K562 (cell line): ENCODE measurements at regions not wholly inside any gene's neighbourhood (a gene's known extent, or its start where the extent isn't known, plus 50 kb on each side); places are given as distances from the start of the nearest gene placed in this dataset.

Experiments
- ATAC-seq: fragments of 200-7000 bp; cut with Tn5 transposase; 3 replicates; pipeline ENCODE4 v1.9.1; 2020; ENCODE audit warnings: moderate library complexity
- BruUV-seq: library from RNA; stranded (reverse); fragments of 400-500 nt; replicated peaks from 2 replicates; lab custom pipeline; 2021; lab: Mats Ljungman, UMichigan
- CTCF ChIA-PET: fragments of 300-600 bp; formaldehyde crosslinking; extraction: SDS; loops from one replicate; lab custom pipeline; 2021; ENCODE audit warnings: low intra/inter-chr PET ratio; lab: Yijun Ruan, JAX
- POLR2A ChIA-PET: fragments of 300-600, 350-650 bp; sonication (Branson Sonifier 250); formaldehyde crosslinking; extraction: SDS; loops from one replicate; lab custom pipeline; 2021; ENCODE audit warnings: antibody characterized with exemption, inconsistent platforms; lab: Yijun Ruan, JAX
- DNase-seq, 4 experiments: peaks; one replicate each; pipeline versions ENCODE4 v3.0.0 to v3.0.0-alpha.2; 2011 to 2018; ENCODE audit warnings: low spot score in 3 of 4, mixed read lengths in 3 of 4; ENCODE audit errors: extremely low read depth in 1 of 4
- FAIRE-seq: peaks from 2 replicates; lab custom pipeline; 2011; peaks lifted over from hg19 to GRCh38; lab: Jason Lieb, UNC
- H2AFZ ChIP-seq: 2 replicates; pipeline ENCODE4 v1.6.0; 2011; ENCODE audit warnings: low read depth, low read length, control low read depth, inconsistent platforms
- H3K27ac ChIP-seq: fragments of 200-600 bp; 3 replicates; pipeline ENCODE4 v1.8.0; 2011; ENCODE audit warnings: low read depth, mild to moderate bottlenecking, control low read depth, inconsistent platforms, low read length, moderate library complexity, mixed read lengths; ENCODE audit errors: extremely low read depth
- H3K27me3 ChIP-seq, 2 experiments: fragments of 300-600 bp in 1 of 2; 2 replicates in 1 of 2; 3 replicates in 1 of 2; pipeline versions ENCODE4 v1.6.0 to v1.8.0; 2011; ENCODE audit warnings: inconsistent platforms in 2 of 2, low read length in 2 of 2, mild to moderate bottlenecking in 1 of 2, mixed read lengths in 1 of 2, moderate library complexity in 1 of 2; ENCODE audit not compliant: control insufficient read depth in 2 of 2, insufficient read depth in 2 of 2
- H3K36me3 ChIP-seq: fragments of 300-600 bp; 3 replicates; pipeline ENCODE4 v1.8.0; 2011; ENCODE audit warnings: mild to moderate bottlenecking, low read length, inconsistent platforms; ENCODE audit not compliant: control insufficient read depth, insufficient read depth
- H3K4me1 ChIP-seq, 2 experiments: fragments of 200-600 bp in 1 of 2; replicated peaks in 1 of 2; 2 replicates in 1 of 2; 3 replicates in 1 of 2; pipeline versions ENCODE4 v1.5.1 to v1.8.0; 2011; ENCODE audit warnings: inconsistent platforms in 2 of 2, low read length in 2 of 2, mild to moderate bottlenecking in 1 of 2, mixed read lengths in 1 of 2, moderate library complexity in 1 of 2; ENCODE audit not compliant: control insufficient read depth in 2 of 2, insufficient read depth in 2 of 2
- H3K4me2 ChIP-seq: 2 replicates; pipeline ENCODE4 v1.6.1; 2011; ENCODE audit warnings: low read length, control low read depth, inconsistent platforms, mixed read lengths; ENCODE audit not compliant: insufficient read depth
- H3K4me3 ChIP-seq: fragments of 200-600 bp; sonication (generic), shearing (Covaris generic); 2 replicates; pipeline ENCODE4 v1.5.1; 2016; ENCODE audit warnings: control low read depth, inconsistent platforms
- H3K79me2 ChIP-seq: fragments of 200-600 bp; 3 replicates; pipeline ENCODE4 v1.8.0; 2011; ENCODE audit warnings: low read length, inconsistent platforms; ENCODE audit not compliant: control insufficient read depth, insufficient read depth
- H3K9ac ChIP-seq, 2 experiments: 2 replicates each; pipeline versions ENCODE4 v1.6.0 to v1.6.1; 2011; ENCODE audit warnings: low read depth in 2 of 2, low read length in 2 of 2, control low read depth in 1 of 2, inconsistent platforms in 1 of 2, mild to moderate bottlenecking in 1 of 2, mixed read lengths in 1 of 2; ENCODE audit not compliant: insufficient read depth in 1 of 2
- H3K9me1 ChIP-seq: one replicate; pipeline ENCODE4 v1.6.0; 2011; ENCODE audit warnings: inconsistent platforms, mild to moderate bottlenecking, low read length, moderate library complexity; ENCODE audit not compliant: control insufficient read depth, insufficient read depth
- H3K9me3 ChIP-seq: replicated peaks from 2 replicates; pipeline ENCODE4 v1.5.1; 2011; ENCODE audit warnings: low read depth, low read length, inconsistent platforms; ENCODE audit not compliant: control insufficient read depth, insufficient read depth
- H4K20me1 ChIP-seq: replicated peaks from 2 replicates; pipeline ENCODE4 v1.6.1; 2011; ENCODE audit warnings: low read length, inconsistent platforms, mixed read lengths; ENCODE audit not compliant: control insufficient read depth, insufficient read depth
- CEBPZ ChIP-seq: fragments of 150-350 bp; IDR thresholded peaks from 2 replicates; pipeline ENCODE4 v1.6.1; 2014; ENCODE audit warnings: low read depth, mild to moderate bottlenecking, low read length, borderline replicate concordance
- CTBP1 ChIP-seq: fragments of 450-650 bp; IDR thresholded peaks from 2 replicates; pipeline ENCODE4 v1.6.1; 2016; ENCODE audit warnings: borderline replicate concordance
- ETV1 ChIP-seq: fragments of 450-650 bp; conservative IDR thresholded peaks from 2 replicates; pipeline ENCODE4 v1.6.1; 2016; ENCODE audit warnings: missing genetic modification characterization, control low read depth, low read depth, missing compliant biosample characterization
- ETV6 ChIP-seq, 3 experiments: fragments of 150-350 bp in 1 of 3; sonication (generic) in 1 of 3; formaldehyde crosslinking in 1 of 3; IDR thresholded peaks; 2 replicates each; pipeline versions ENCODE4 v1.6.1 to v1.8.0; 2014 to 2022; ENCODE audit warnings: borderline replicate concordance in 2 of 3, low read depth in 2 of 3, antibody characterized with exemption in 1 of 3, low read length in 1 of 3, mild to moderate bottlenecking in 1 of 3, missing genetic modification reagents in 1 of 3
- FOXK1 ChIP-seq: sonication (generic); formaldehyde crosslinking; IDR thresholded peaks from 2 replicates; pipeline ENCODE4 v1.8.0; 2022; ENCODE audit warnings: missing genetic modification reagents, mild to moderate bottlenecking, borderline replicate concordance
- GATA2 ChIP-seq: sonication (generic); formaldehyde crosslinking; IDR thresholded peaks from 2 replicates; pipeline ENCODE4 v1.4.0; 2020; ENCODE audit warnings: mild to moderate bottlenecking, missing genetic modification reagents
- MAZ ChIP-seq, 2 experiments: fragments of 450-650 bp in 1 of 2; sonication (generic) in 1 of 2; formaldehyde crosslinking; IDR thresholded peaks in 1 of 2; conservative IDR thresholded peaks in 1 of 2; 2 replicates each; pipeline versions ENCODE4 v1.4.0 to v1.5.0; 2020; ENCODE audit warnings: mild to moderate bottlenecking in 1 of 2, missing genetic modification reagents in 1 of 2
- NFIC ChIP-seq: fragments of 450-650 bp; IDR thresholded peaks from 2 replicates; pipeline ENCODE4 v1.6.1; 2017; ENCODE audit warnings: mild to moderate bottlenecking, inconsistent platforms
- NRF1 ChIP-seq, 2 experiments: fragments of 450-650 bp; IDR thresholded peaks in 1 of 2; conservative IDR thresholded peaks in 1 of 2; 2 replicates each; pipeline ENCODE4 v1.6.1; 2014; ENCODE audit warnings: mild to moderate bottlenecking in 2 of 2
- RBFOX2 ChIP-seq: fragments of 200-400 bp; formaldehyde crosslinking; IDR thresholded peaks from 2 replicates; pipeline ENCODE4 v1.6.1; 2017; ENCODE audit warnings: low read depth, mild to moderate bottlenecking, low read length, moderate library complexity
- SMAD4 ChIP-seq: fragments of 250-450 bp; sonication (Bioruptor Pico); conservative IDR thresholded peaks from 2 replicates; pipeline ENCODE4 v1.8.0; 2021; ENCODE audit warnings: inconsistent platforms, mild to moderate bottlenecking, moderate library complexity
- SMARCE1 ChIP-seq: fragments of 450-650 bp; IDR thresholded peaks from 2 replicates; pipeline ENCODE4 v1.7.1; 2016; ENCODE audit warnings: mild to moderate bottlenecking
- ZNF134 ChIP-seq: fragments of 250-450 bp; sonication (Bioruptor Pico); conservative IDR thresholded peaks from 2 replicates; pipeline ENCODE4 v1.4.0; 2020
- ZNF408 ChIP-seq: fragments of 250-450 bp; sonication (Bioruptor Pico); IDR thresholded peaks from 2 replicates; pipeline ENCODE4 v1.4.0; 2020; ENCODE audit warnings: low read depth, mild to moderate bottlenecking, moderate library complexity
- ZNF445 ChIP-seq: fragments of 250-450 bp; sonication (Bioruptor Pico); IDR thresholded peaks from 2 replicates; pipeline ENCODE4 v1.4.0; 2020; ENCODE audit warnings: low read depth, mild to moderate bottlenecking, moderate library complexity
- ZNF449 ChIP-seq: fragments of 250-450 bp; sonication (Bioruptor Pico); IDR thresholded peaks from 2 replicates; pipeline ENCODE4 v1.8.0; 2022; ENCODE audit warnings: moderate library complexity, mild to moderate bottlenecking, inconsistent platforms
- WGBS: fragments of 100-300 bp; shearing (Covaris generic); methylation state at CpG from one replicate; pipeline ENCODE4 v1.1.6; 2016; ENCODE audit warnings: low coverage, mixed read lengths; ENCODE audit not compliant: insufficient coverage; ENCODE audit errors: missing lambda C conversion rate; 5-methylcytosine and 5-hydroxymethylcytosine counted together
- in situ Hi-C: fragments of 300-500 bp; cut with MboI; formaldehyde crosslinking; loops from 4 replicates; pipeline ENCODE4 v1.15.0; 2018; ENCODE audit warnings: inconsistent platforms, mixed read lengths
- intact Hi-C: fragments of 100-400 bp; cut with micrococcal nuclease; formaldehyde crosslinking; loops from 2 replicates; pipeline ENCODE4 v1.14.2; 2022

GRCh38 chr19:5290336-5291262 is 50.0 kb downstream of the PTPRS start:
- Histone ChIP-seq H3K27ac (no peak overlapping the region), H3K9me1 (no peaks in the 10 kb centered on the region), H2AFZ (0 out of 2 replicates have a peak overlapping the region, but pooled peaks have one; percentile 11), H3K27me3 (peaks cover 0 to 9% of the 10 kb centered on the region in 2 experiments; a peak in 1 of 5 replicates), H3K79me2 (peaks cover 23% of the 10 kb centered on the region), H3K9me3 (no peaks in the 10 kb centered on the region), H3K4me3 (no peak overlapping the region), H3K9ac (peak overlapping the region in 1 of 2 experiments; percentile 88; a peak in 2 of 4 replicates), H3K4me1 (peaks cover 22 to 67% of the 10 kb centered on the region in 2 experiments), H3K4me2 (peak overlapping the region; percentile 17; the same call in 1 of the 2 replicates), H4K20me1 (peaks cover 18% of the 10 kb centered on the region; the same call in 1 of the 2 replicates), H3K36me3 (peaks cover 5% of the 10 kb centered on the region; the same call in 2 of the 3 replicates)
- POLR2A ChIA-PET: no interaction called here
- intact Hi-C loops: no loop called here
- CTCF ChIA-PET: no interaction called here
- peak; percentile 75 for FAIRE-seq
- 57% methylated on average over 25 of the region's 29 CpGs for WGBS
- BruUV-seq: no TSS peak
- in situ Hi-C loops: no loop called here
- peak; percentile 47 to 65 (median 58) for DNase-seq
- ATAC-seq: peak; percentile 47
- TF ChIP-seq ZNF445 (CRISPR knock-in tag): no peak
- peak; percentile 19; the same call in 1 of the 2 replicates for TF ChIP-seq ETV1 (tag)
- no peak for TF ChIP-seq ZNF449 (CRISPR knock-in tag)
- TF ChIP-seq FOXK1 (CRISPR knock-in tag): no peak
- no peak for TF ChIP-seq NRF1 (conservative IDR thresholded peaks at IDR 0.05 in 1 of 2, IDR thresholded peaks at IDR 0.05 in 1 of 2)
- TF ChIP-seq CTBP1: no peak
- TF ChIP-seq CEBPZ: no peak
- TF ChIP-seq ZNF134: no peak
- TF ChIP-seq SMARCE1: 0 out of 2 replicates have a peak, but pooled peaks have one; percentile 11
- TF ChIP-seq GATA2: peak; percentile 69
- TF ChIP-seq MAZ (CRISPR knock-in tag; conservative IDR thresholded peaks at IDR 0.05 in 1 of 2, IDR thresholded peaks at IDR 0.05 in 1 of 2): peak in 1 of 2 experiments; percentile 39; a peak in 1 of 4 replicates
- TF ChIP-seq NFIC: no peak
- peak; percentile 21; the same call in 1 of the 2 replicates for TF ChIP-seq RBFOX2
- TF ChIP-seq ETV6 (IDR thresholded peaks at IDR 0.05; ENCODE audit: borderline replicate concordance in 1 of 2, low read depth in 2 of 2, low read length in 1 of 2): peak; percentile 53 to 56; a peak in 2 of 4 replicates
- no peak for TF ChIP-seq ETV6 (CRISPR knock-in tag; IDR thresholded peaks at IDR 0.05; ENCODE audit: borderline replicate concordance)
- no peak for TF ChIP-seq ZNF408 (CRISPR knock-in tag)
- no peak for TF ChIP-seq SMAD4
